DMS53 (cell line): ENCODE measurements at regions not wholly inside any gene's neighbourhood (a gene's known extent, or its start where the extent isn't known, plus 50 kb on each side); places are given as distances from the start of the nearest gene placed in this dataset.
"Not testable (repeated sequence)": the region's sequence is repeated elsewhere in the genome, so short reads cannot be mapped to it uniquely, and the experiment has no call there.

Experiments
- DNase-seq: peaks from one replicate; lab custom pipeline; 2025; lab: John Stamatoyannopoulos, UW

- no peak for DNase-seq
Observed at GRCh38 chr12:97984974-97985580, 522.5 kb downstream of the RMST start.

GRCh38 chr12:97985834-97986233, 523.2 kb downstream of the RMST start:
- no peak for DNase-seq

GRCh38 chr12:97988588-97988987, 526.0 kb downstream of the RMST start:
- DNase-seq, result not testable (repeated sequence)

GRCh38 chr12:97989366-97989940, 525.9 kb upstream of the TMPO start:
- no peak for DNase-seq

GRCh38 chr12:97994746-97995484, 520.5 kb upstream of the TMPO start:
- no peak for DNase-seq

- DNase-seq, result peak; percentile 15
Observed at GRCh38 chr12:97995559-97995958, 519.8 kb upstream of the TMPO start.

- no peak for DNase-seq
Observed at GRCh38 chr12:98001430-98001829, 514.0 kb upstream of the TMPO start.

- DNase-seq, result peak; percentile 88
Observed at GRCh38 chr12:98002887-98003493, 512.4 kb upstream of the TMPO start.

- no peak for DNase-seq
Observed at GRCh38 chr12:98007963-98008362, 507.4 kb upstream of the TMPO start.

GRCh38 chr12:98013560-98013959, 501.8 kb upstream of the TMPO start:
- no peak for DNase-seq

DNA sequence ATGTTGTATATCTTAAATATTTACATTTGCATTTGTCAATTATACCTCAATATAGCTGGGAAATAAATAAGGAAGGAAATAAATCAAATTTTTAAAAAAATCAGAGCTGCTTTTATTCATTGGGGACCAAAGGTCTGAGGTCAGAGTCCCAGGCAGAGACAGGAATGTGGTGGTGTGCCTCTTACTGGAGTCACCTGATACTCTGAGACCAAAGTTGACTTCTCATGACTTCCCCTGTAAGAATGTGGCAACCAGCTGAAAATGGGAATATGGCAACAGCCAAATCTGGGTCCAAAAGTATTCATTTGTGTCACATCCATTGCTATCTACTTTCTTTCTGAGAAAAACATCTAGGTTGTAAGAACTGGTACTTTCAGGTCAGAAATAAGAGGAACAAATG, 496.6 kb upstream of the TMPO start:
- DNase-seq, result no peak

GRCh38 chr12:98020376-98020775, 495.0 kb upstream of the TMPO start:
- DNase-seq, result no peak

- no peak for DNase-seq
Observed at GRCh38 chr12:98022961-98023360, 492.4 kb upstream of the TMPO start.

- no peak for DNase-seq
Observed at GRCh38 chr12:98037401-98038140, 477.8 kb upstream of the TMPO start.

DNA sequence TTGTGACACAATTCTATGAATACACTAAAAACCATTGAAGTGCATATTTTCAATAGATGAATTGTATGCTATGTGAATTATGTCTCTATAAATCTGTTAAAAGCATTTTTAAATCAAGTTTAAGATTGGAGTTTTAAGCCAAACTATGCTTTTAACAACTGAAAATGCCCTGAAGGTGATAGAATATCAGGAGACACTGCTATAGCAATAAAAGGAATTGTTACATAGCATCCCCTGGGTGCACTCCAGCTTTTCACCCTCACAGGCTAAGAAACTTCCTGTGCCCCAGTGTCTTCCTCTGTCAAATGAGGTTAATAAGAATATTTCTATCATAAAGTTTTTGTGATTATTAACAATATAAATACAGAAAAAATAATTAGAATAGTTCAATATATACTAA, 472.7 kb upstream of the TMPO start:
- no peak for DNase-seq

GRCh38 chr12:98045395-98045794, 470.0 kb upstream of the TMPO start:
- DNase-seq, result no peak

DNA sequence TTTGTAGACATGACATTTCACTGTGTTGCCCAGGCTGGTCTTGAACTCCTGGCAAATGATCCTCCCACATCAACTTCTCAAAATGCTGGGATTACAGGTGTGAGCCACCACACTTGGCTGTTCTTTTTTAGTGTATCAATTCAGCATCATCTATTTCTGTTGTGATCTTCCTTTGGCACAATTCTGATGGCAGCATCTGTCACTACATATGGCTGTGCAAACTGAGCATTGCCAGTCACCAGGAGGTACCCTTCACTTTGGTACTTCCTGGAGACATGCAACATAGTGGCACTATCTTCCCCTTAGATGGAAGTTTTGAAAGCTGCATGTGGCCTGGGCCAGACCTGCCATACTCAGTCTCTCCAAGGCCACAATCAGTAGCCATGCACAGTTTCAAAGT, 467.1 kb upstream of the TMPO start:
- no peak for DNase-seq

GRCh38 chr12:98053202-98053601, 462.2 kb upstream of the TMPO start:
- DNase-seq, result peak; percentile 11

DNA sequence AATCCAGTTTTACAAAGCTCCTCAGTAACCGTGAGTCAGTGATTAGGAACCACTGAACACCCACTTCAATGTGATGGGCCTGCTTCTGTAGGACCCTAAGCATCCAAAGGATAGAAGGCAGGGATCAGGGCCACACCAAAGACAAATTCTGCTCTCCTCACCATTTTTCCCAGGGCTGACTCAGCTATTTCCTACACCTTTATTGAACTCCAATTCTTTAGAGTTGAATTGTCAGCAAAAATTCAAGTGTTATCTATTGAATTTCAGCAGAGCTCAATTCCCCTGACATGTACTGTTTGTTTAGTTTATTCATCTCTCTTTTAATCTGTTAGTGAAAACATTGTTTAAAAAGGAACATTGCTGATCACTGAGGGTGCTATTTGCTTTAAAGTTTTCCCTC, 457.7 kb upstream of the TMPO start:
- DNase-seq, result no peak

DNA sequence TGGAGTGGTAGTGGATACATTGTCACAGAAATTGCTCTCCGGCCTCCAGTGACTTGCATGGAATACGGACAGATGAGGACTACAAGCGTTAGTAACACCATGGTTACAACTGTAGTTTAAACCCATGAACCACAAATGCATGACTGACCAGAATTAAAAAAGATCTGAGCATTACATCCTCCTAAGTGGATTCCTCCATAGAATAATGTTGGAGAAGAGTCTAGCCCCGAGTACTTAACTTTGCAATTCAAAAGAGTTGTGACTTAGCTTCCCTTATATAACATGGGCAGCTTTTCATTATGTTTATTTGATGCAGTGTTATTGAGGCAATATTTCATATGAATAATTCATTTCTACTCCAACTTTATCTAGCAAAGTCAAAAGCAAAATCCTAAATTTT, 457.2 kb upstream of the TMPO start:
- no peak for DNase-seq

DNA sequence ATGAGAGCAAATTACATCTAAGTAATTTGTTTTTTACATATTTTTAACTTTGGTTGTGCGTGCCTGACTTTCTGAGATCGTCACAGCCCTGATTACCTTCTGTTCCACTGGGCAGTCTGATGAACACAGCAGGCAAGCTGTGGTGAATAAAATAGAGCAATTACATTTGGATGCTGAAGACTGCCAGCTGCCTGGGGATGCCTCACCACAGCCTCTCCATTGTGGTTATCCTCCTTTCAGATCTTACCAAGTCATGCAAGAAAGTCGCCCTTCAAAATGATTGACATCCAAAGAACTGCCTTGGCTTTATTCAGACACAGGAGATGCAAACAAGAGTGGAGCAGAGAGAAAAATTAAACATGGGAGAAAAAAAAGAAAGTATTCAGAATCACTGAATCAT, 456.6 kb upstream of the TMPO start:
- DNase-seq, result no peak

DNA sequence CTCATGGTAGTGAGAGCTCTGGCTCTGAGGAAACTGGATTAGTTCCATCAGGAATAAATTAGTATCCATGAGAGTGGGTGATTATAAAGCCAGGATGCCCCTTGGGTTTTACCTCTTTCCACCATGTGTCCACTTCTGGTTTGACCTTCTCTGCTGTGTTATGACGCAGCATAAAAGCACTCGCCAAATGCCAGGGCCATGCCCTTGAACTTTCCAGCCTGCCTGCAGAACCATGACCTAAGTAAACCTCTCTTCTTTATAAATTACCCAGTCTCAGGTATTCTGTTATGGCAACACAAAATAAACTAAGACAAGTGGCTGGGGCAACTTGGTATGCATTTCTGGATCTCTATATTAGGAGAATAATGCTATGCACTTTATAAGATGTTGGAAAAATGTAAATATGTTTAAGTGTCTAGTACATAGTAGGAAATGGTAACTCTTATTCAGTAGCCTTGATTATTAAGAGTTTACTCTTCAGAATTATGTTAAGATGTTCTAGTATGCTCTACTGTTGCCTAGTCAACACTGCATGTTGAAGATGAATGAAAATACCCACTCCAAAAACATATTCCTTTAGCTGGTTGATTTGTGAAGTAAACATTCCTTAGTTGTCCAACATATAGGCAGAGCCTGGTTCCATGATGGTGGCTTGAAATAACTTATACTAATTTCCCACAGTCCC, 455.6 kb upstream of the TMPO start:
- peak; percentile 41 for DNase-seq
